Uterus (tissue), 2 donors: ENCODE measurements at regions not wholly inside any gene's neighbourhood (a gene's known extent, or its start where the extent isn't known, plus 50 kb on each side); places are given as distances from the start of the nearest gene placed in this dataset.

Experiments
- POLR2A ChIP-seq, 2 donors: fragments of 450-650 bp; IDR thresholded peaks; one replicate each; pipeline ENCODE4 v1.6.1; 2016; ENCODE audit warnings: antibody characterized with exemption in 2 of 2, mild to moderate bottlenecking in 1 of 2, moderate library complexity in 1 of 2
- TF ChIP-seq, protein P1 (sequence below), 4 experiments: fragments of 200-600 bp in 2 of 4; fragments of 450-650 bp in 2 of 4; sonication (generic) in 2 of 4; IDR thresholded peaks; one replicate each; pipeline ENCODE4 v1.5.1; 2016 to 2019; ENCODE audit warnings: antibody characterized with exemption in 4 of 4, mild to moderate bottlenecking in 2 of 4, moderate library complexity in 1 of 4

DNA sequence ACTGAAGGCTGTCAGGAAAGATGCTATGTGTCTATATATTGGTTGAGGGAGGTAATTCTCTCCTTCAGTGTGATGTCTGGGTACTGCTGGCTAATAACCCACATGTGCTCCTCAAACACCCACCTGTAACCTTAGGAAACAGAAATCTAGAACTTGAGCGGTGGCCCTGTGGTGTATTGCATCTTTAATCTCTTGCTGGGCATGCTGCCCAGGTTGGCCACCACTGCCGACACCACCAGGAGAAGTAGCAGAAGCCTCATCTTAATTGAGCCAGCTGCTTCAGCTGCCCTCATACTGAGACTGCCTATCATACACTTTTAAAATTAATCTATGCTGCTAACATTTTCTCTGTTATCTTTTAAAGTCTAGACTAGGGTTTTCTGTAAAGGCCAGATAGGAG is 103.5 kb upstream of the C5orf63 start:
- TF ChIP-seq, protein P1, sequence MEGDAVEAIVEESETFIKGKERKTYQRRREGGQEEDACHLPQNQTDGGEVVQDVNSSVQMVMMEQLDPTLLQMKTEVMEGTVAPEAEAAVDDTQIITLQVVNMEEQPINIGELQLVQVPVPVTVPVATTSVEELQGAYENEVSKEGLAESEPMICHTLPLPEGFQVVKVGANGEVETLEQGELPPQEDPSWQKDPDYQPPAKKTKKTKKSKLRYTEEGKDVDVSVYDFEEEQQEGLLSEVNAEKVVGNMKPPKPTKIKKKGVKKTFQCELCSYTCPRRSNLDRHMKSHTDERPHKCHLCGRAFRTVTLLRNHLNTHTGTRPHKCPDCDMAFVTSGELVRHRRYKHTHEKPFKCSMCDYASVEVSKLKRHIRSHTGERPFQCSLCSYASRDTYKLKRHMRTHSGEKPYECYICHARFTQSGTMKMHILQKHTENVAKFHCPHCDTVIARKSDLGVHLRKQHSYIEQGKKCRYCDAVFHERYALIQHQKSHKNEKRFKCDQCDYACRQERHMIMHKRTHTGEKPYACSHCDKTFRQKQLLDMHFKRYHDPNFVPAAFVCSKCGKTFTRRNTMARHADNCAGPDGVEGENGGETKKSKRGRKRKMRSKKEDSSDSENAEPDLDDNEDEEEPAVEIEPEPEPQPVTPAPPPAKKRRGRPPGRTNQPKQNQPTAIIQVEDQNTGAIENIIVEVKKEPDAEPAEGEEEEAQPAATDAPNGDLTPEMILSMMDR (IDR thresholded peaks at IDR 0.05), result no peak
- TF ChIP-seq POLR2A (IDR thresholded peaks at IDR 0.05), result no peak
